ENCODE measurements at regions not wholly inside any gene's neighbourhood (a gene's known extent, or its start where the extent isn't known, plus 50 kb on each side); places are given as distances from the start of the nearest gene placed in this dataset.
"Not testable (repeated sequence)": the region's sequence is repeated elsewhere in the genome, so short reads cannot be mapped to it uniquely, and the experiment has no call there.

GRCh38 chr6:74170550-74170949 lies 474.5 kb downstream of the CD109 start:
- not testable (repeated sequence) for TF ChIP-seq CTCF, POLR2A (IDR thresholded peaks at IDR 0.05)

All from breast epithelium (tissue), 3 donors.